Fibroblast of lung (primary cell): ENCODE measurements at regions not wholly inside any gene's neighbourhood (a gene's known extent, or its start where the extent isn't known, plus 50 kb on each side); places are given as distances from the start of the nearest gene placed in this dataset.

Experiments used
- DNase-seq, 2 donors: peaks; one replicate each; pipeline versions ENCODE4 v3.0.0 to v3.0.0-alpha.2; 2010; ENCODE audit warnings: low read depth in 2 of 2
- H2AFZ ChIP-seq: 2 replicates; pipeline ENCODE4 v1.5.1; 2012; ENCODE audit warnings: low read length, control low read depth, inconsistent platforms
- H3K27ac ChIP-seq: 2 replicates; pipeline ENCODE4 v1.5.1; 2011; ENCODE audit warnings: low read length, control low read depth; ENCODE audit not compliant: insufficient read depth
- H3K27me3 ChIP-seq: 2 replicates; pipeline ENCODE4 v1.5.1; 2011; ENCODE audit warnings: mild to moderate bottlenecking, low read length; ENCODE audit not compliant: control insufficient read depth, insufficient read depth
- H3K36me3 ChIP-seq: 2 replicates; pipeline ENCODE4 v1.5.1; 2011; ENCODE audit warnings: low read length; ENCODE audit not compliant: control insufficient read depth, insufficient read depth
- H3K4me1 ChIP-seq: 2 replicates; pipeline ENCODE4 v1.5.1; 2011; ENCODE audit warnings: low read length; ENCODE audit not compliant: control insufficient read depth, insufficient read depth; ENCODE audit errors: extremely low read depth
- H3K4me2 ChIP-seq: 2 replicates; pipeline ENCODE4 v1.5.1; 2011; ENCODE audit warnings: low read length, control low read depth; ENCODE audit not compliant: insufficient read depth; ENCODE audit errors: extremely low read depth
- H3K4me3 ChIP-seq, 4 experiments: fragments of 200-600 bp in 1 of 4; sonication (generic) in 1 of 4; replicated peaks in 1 of 4; 2 replicates each; pipeline ENCODE4 v1.5.1; 2011 to 2016; ENCODE audit warnings: low read length in 4 of 4, low read depth in 3 of 4, mild to moderate bottlenecking in 3 of 4, control low read depth in 2 of 4, inconsistent platforms in 1 of 4, mixed read lengths in 1 of 4; ENCODE audit not compliant: insufficient read depth in 1 of 4; ENCODE audit errors: control extremely low read depth in 1 of 4
- H3K79me2 ChIP-seq: 2 replicates; pipeline ENCODE4 v1.5.1; 2012; ENCODE audit warnings: mild to moderate bottlenecking, low read length, inconsistent platforms; ENCODE audit not compliant: control insufficient read depth, insufficient read depth
- H3K9ac ChIP-seq: 2 replicates; pipeline ENCODE4 v1.5.1; 2011; ENCODE audit warnings: mild to moderate bottlenecking, low read length, control low read depth; ENCODE audit not compliant: insufficient read depth
- H3K9me3 ChIP-seq: 2 replicates; pipeline ENCODE4 v1.5.1; 2012; ENCODE audit warnings: low read depth, low read length; ENCODE audit not compliant: control insufficient read depth, insufficient read depth
- H4K20me1 ChIP-seq: 2 replicates; pipeline ENCODE4 v1.5.1; 2011; ENCODE audit warnings: low read length; ENCODE audit not compliant: control insufficient read depth, insufficient read depth; ENCODE audit errors: extremely low read depth
- CTCF ChIP-seq, 2 donors: IDR thresholded peaks in 1 of 2; conservative IDR thresholded peaks in 1 of 2; 1 replicate in 1 of 2; 2 replicates in 1 of 2; pipeline ENCODE4 v1.5.1; 2011 to 2012; ENCODE audit warnings: low read length in 2 of 2, control low read depth in 1 of 2, inconsistent platforms in 1 of 2, low read depth in 1 of 2, mild to moderate bottlenecking in 1 of 2
- EZH2 ChIP-seq: IDR thresholded peaks from 2 replicates; pipeline ENCODE4 v1.5.1; 2012; ENCODE audit warnings: low read length, control low read depth, mild to moderate bottlenecking; ENCODE audit errors: missing control alignments

DNA sequence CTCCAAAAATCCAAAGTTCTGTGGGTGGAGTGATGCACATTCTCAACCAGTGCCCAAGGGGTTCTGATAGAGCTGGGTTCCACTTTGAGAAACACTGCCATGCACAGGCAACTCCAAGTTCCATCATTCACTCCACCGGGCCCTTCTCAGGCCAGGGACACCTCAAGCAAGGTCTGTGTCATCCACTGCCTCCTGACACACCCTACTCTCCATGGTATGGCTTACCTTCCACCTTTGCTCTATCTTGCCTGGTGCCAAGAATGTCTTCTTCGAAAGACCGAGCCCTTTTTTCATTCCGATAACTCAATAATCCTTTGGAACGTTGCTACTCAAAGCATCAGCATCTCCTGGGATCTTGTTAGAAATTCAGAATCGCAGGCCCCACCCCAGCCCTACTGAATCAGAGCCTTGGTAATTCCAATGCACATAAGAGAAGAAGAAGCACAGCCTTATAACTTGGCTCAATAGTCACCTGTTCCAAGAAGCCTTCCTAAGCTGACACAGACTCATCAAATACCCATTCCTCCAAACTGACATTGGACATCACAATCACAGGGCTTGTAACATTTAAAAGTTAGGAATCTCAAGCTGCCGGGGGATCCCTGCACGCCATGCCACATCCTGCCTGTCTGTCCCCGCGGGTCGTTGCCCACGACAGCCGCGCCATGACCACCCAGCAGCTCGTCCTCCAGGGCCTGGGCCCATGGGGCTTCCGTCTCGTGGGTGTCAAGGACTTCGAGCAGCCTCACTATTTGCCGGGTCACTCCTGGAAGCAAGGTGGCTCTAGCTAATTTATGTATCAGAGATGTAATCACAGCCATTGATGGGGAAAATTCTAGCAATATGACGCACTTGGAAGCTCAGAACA lies 66.4 kb downstream of the VCPKMT start:
- Histone ChIP-seq H3K27ac (no peak overlapping the region), H3K79me2 (no peaks in the 10 kb centered on the region), H3K9me3 (no peaks in the 10 kb centered on the region), H2AFZ (no peak overlapping the region), H3K4me1 (peaks cover 5% of the 10 kb centered on the region), H3K27me3 (no peaks in the 10 kb centered on the region), H3K36me3 (no peaks in the 10 kb centered on the region), H3K4me2 (no peak overlapping the region), H3K4me3 (no peak overlapping the region), H3K9ac (no peak overlapping the region), H4K20me1 (no peaks in the 10 kb centered on the region)
- no peak for DNase-seq
- no peak for TF ChIP-seq CTCF (conservative IDR thresholded peaks at IDR 0.05 in 1 of 2, IDR thresholded peaks at IDR 0.05 in 1 of 2; ENCODE audit: low read depth in 1 of 2, low read length in 2 of 2)
- no peak for TF ChIP-seq EZH2

GRCh38 chr14:50051106-50051505 lies 65.3 kb downstream of the VCPKMT start:
- Histone ChIP-seq H4K20me1 (no peaks in the 10 kb centered on the region), H3K27me3 (no peaks in the 10 kb centered on the region), H3K9ac (no peak overlapping the region), H3K4me1 (no peaks in the 10 kb centered on the region), H3K9me3 (no peaks in the 10 kb centered on the region), H3K79me2 (no peaks in the 10 kb centered on the region), H2AFZ (no peak overlapping the region), H3K4me2 (no peak overlapping the region), H3K36me3 (no peaks in the 10 kb centered on the region), H3K27ac (no peak overlapping the region), H3K4me3 (no peak overlapping the region)
- TF ChIP-seq EZH2, result no peak
- no peak for TF ChIP-seq CTCF (conservative IDR thresholded peaks at IDR 0.05 in 1 of 2, IDR thresholded peaks at IDR 0.05 in 1 of 2; ENCODE audit: low read depth in 1 of 2, low read length in 2 of 2)
- DNase-seq, result no peak

- Histone ChIP-seq H3K9ac (no peak overlapping the region), H3K27me3 (no peaks in the 10 kb centered on the region), H4K20me1 (no peaks in the 10 kb centered on the region), H3K4me1 (no peaks in the 10 kb centered on the region), H3K36me3 (no peaks in the 10 kb centered on the region), H3K27ac (no peak overlapping the region), H3K79me2 (no peaks in the 10 kb centered on the region), H2AFZ (no peak overlapping the region), H3K4me3 (no peak overlapping the region), H3K4me2 (no peak overlapping the region), H3K9me3 (no peaks in the 10 kb centered on the region)
- no peak for TF ChIP-seq EZH2
- no peak for TF ChIP-seq CTCF (conservative IDR thresholded peaks at IDR 0.05 in 1 of 2, IDR thresholded peaks at IDR 0.05 in 1 of 2; ENCODE audit: low read depth in 1 of 2, low read length in 2 of 2)
- no peak for DNase-seq
Measured at GRCh38 chr14:50051706-50052105, 64.7 kb downstream of the VCPKMT start.
